ENCODE measurements at regions not wholly inside any gene's neighbourhood (a gene's known extent, or its start where the extent isn't known, plus 50 kb on each side); places are given as distances from the start of the nearest gene placed in this dataset.

DNA sequence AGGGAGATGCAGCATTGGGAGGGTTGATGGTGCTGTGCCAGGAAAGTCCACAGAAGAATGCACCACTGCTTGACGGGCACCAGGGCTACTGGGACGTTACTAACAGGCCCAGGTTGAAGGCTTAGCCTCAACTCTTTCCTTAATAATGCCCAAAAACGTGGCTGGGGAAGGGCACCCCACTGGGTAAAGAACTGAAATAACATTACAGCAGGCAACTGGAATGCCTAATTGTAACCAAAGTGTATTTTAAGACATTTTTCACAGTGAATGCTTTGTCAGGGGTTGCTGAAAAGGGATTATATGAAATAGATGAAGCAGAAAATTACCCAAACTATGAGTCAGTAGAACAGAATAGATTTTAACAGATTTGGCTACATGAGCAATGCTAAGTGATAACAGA, 191.3 kb downstream of the CMPK2 start:
- POLR2A ChIA-PET, result no interaction called here
- Mint-ChIP-seq H3K9me3 (ENCODE audit: low read depth) (no peaks in the 10 kb centered on the region), H3K4me3 (no peak overlapping the region), H3K36me3 (ENCODE audit: low read depth) (no peaks in the 10 kb centered on the region), H3K27me3 (peaks cover 7% of the 10 kb centered on the region), H3K27ac (no peak overlapping the region), H3K4me1 (no peaks in the 10 kb centered on the region)
- no peak for ATAC-seq
- intact Hi-C loops (cut with DNase I, micrococcal nuclease), result loop anchor here in 1 of 2 experiments (5.0 kb wide), 1 partner anchor 98 kb away; no protein-coding TSS in a partner anchor
- CTCF ChIA-PET, result no interaction called here
- DNase-seq, result no peak

DNA sequence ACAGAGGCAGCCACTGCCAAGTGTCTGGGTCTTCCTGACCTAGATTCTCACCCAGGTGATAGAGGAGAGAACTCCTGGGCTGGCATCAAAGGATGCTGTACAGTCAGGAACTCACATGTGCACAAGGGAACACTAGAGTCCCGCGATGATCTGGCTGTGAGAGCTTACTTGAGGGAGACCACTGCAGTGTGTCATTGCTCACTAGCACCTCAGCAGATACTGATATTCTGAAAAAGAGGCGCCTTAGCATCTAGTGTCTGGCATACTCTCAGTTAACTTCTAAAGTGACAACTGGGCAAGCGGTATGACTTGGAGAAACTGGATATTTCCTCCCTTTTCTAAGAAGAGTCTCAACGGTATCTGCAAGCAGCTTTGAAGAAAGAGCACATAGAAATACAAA, 189.9 kb downstream of the CMPK2 start:
- ChIA-PET POLR2A (no interaction called here), CTCF (interaction anchor here (0.6 to 0.8 kb wide), 2 partner anchors 11 to 67 kb away, joined by 3 read pairs; no protein-coding TSS in a partner anchor)
- Mint-ChIP-seq H3K4me3 (no peak overlapping the region), H3K4me1 (no peaks in the 10 kb centered on the region), H3K27me3 (peaks cover 8% of the 10 kb centered on the region), H3K9me3 (ENCODE audit: low read depth) (no peaks in the 10 kb centered on the region), H3K36me3 (ENCODE audit: low read depth) (no peaks in the 10 kb centered on the region), H3K27ac (no peak overlapping the region)
- DNase-seq (no peak), ATAC-seq (no peak)
- intact Hi-C loops (cut with DNase I, micrococcal nuclease), result no loop called here

DNA sequence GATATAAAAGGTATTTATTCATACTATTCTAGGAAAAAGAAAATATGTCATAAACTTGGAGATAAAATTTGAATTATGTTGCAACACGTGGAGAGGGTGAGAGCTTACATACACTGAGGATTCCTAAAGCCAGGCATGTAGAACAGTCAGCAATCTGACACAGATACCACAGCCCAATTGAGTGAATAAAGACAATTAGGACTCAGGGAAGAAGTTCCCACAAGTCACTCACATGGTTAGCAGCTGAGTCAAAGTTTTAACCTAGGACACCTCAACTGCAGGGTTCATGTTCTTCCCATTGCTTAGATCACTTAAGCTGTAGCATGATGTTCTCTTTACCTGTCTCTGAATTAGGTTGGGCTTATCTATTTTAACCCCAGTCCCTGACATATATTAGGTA, 189.5 kb downstream of the CMPK2 start:
- ChIA-PET POLR2A (no interaction called here), CTCF (no interaction called here)
- H3K9me3 Mint-ChIP-seq (ENCODE audit: low read depth), result no peaks in the 10 kb centered on the region
- H3K27me3 Mint-ChIP-seq, result peaks cover 9% of the 10 kb centered on the region
- ATAC-seq (no peak), DNase-seq (no peak)
- no peaks in the 10 kb centered on the region for H3K36me3 Mint-ChIP-seq (ENCODE audit: low read depth)
- no peak overlapping the region for H3K27ac Mint-ChIP-seq
- intact Hi-C loops (cut with DNase I, micrococcal nuclease), result no loop called here
- H3K4me3 Mint-ChIP-seq, result no peak overlapping the region
- H3K4me1 Mint-ChIP-seq, result no peaks in the 10 kb centered on the region

DNA sequence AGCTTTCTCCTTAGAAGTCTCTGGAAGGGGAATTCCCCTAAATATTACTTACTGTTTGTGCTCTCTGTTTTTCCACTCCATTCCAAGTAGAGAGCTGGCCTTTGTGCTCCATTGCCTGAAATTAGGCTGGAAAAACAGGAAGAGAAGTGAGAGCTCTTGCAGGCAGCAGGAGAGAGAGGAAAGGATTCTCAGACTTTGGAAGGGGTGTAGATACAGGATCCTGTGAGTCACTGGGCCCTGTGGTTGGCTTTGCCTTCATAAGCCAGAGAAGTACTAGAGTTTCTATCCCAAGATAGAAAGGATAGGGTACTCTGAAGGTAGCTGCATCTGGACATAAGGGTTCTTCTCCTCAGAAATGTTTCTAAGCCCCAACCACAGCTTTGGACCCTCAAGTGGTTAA, 188.9 kb downstream of the CMPK2 start:
- intact Hi-C loops (cut with DNase I, micrococcal nuclease), result no loop called here
- H3K9me3 Mint-ChIP-seq (ENCODE audit: low read depth), result no peaks in the 10 kb centered on the region
- no peak overlapping the region for H3K4me3 Mint-ChIP-seq
- H3K4me1 Mint-ChIP-seq, result no peaks in the 10 kb centered on the region
- ATAC-seq (no peak), DNase-seq (no peak)
- ChIA-PET CTCF (no interaction called here), POLR2A (no interaction called here)
- H3K27ac Mint-ChIP-seq, result no peak overlapping the region
- no peaks in the 10 kb centered on the region for H3K36me3 Mint-ChIP-seq (ENCODE audit: low read depth)
- H3K27me3 Mint-ChIP-seq, result peaks cover 13% of the 10 kb centered on the region

DNA sequence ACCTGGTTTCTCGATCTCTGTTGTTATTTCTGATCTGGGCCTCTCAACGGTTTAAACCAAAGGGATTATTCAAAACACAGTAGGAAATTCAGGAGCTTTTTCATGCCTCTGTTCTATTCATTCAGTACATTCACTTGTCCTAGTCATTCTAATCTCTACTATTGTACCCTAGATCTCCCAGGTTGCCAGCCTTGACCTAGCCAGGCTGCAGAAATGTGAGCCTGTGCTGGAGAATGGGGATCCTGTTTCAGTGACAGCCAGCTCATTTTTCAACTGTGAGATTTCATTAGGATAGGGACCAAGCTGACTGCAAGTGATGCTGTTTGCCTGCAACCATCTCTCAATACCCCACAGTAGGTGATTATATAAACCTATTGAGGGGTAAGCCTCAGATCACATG, 186.2 kb downstream of the CMPK2 start:
- no peak for ATAC-seq
- no peaks in the 10 kb centered on the region for H3K36me3 Mint-ChIP-seq (ENCODE audit: low read depth)
- intact Hi-C loops (cut with DNase I, micrococcal nuclease), result no loop called here
- no peak overlapping the region for H3K4me3 Mint-ChIP-seq
- CTCF ChIA-PET, result interaction anchor here (0.5 kb wide), 1 partner anchor 1768 kb away, joined by 3 read pairs; no protein-coding TSS in a partner anchor
- no peaks in the 10 kb centered on the region for H3K9me3 Mint-ChIP-seq (ENCODE audit: low read depth)
- POLR2A ChIA-PET, result no interaction called here
- H3K27ac Mint-ChIP-seq, result no peak overlapping the region
- no peaks in the 10 kb centered on the region for H3K4me1 Mint-ChIP-seq
- peaks cover 10% of the 10 kb centered on the region for H3K27me3 Mint-ChIP-seq
- DNase-seq, result no peak

DNA sequence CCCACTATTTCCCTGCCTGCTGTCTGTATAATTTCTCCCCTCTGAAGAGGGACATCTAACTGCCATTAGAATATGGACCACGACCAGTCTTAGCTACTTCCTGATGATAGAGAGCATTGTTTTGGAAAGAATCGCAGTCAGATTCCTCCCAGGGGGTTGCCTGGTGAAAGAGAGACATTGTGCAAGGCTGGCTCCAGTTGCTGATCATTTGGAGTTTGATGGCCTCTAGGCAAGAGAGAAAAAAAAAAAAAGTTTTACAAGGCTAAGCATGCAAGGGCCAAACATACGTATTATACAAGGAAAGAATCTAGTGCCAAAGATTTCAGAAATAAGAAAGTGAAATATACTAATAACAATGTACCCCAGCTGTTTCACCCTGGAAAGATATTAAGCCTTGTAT, 182.2 kb downstream of the CMPK2 start:
- intact Hi-C loops (cut with DNase I, micrococcal nuclease), result no loop called here
- ATAC-seq, result no peak
- ChIA-PET POLR2A (no interaction called here), CTCF (interaction anchor here (0.6 kb wide), 1 partner anchor 14 kb away, joined by 3 read pairs; no protein-coding TSS in a partner anchor)
- Mint-ChIP-seq H3K36me3 (ENCODE audit: low read depth) (no peaks in the 10 kb centered on the region), H3K27ac (no peak overlapping the region), H3K4me1 (no peaks in the 10 kb centered on the region), H3K4me3 (no peak overlapping the region), H3K9me3 (ENCODE audit: low read depth) (no peaks in the 10 kb centered on the region), H3K27me3 (peaks cover 12% of the 10 kb centered on the region)
- DNase-seq, result no peak

DNA sequence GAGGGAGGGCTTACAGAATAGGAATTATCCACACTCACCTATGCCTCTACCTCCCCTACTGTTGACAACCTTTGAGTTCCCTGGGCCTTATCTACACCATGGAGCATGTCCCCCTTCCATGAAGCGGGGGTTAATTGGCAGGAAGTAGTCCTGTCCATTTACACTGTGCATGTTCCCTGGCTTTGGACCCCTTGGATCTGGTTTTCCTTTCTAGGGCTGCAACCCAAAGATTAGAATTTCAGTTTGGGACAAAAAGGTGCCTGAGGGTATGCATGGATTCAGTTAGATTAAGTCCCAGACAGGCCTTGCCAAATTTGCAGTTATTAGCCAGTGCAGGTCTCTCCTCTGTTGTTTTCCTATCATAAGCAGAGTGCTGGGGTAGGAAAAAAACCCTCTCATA, 180.3 kb downstream of the CMPK2 start:
- ATAC-seq (no peak), DNase-seq (no peak)
- H3K4me1 Mint-ChIP-seq, result no peaks in the 10 kb centered on the region
- peaks cover 9% of the 10 kb centered on the region for H3K27me3 Mint-ChIP-seq
- no peaks in the 10 kb centered on the region for H3K9me3 Mint-ChIP-seq (ENCODE audit: low read depth)
- ChIA-PET CTCF (no interaction called here), POLR2A (no interaction called here)
- H3K27ac Mint-ChIP-seq, result no peak overlapping the region
- no peak overlapping the region for H3K4me3 Mint-ChIP-seq
- no peaks in the 10 kb centered on the region for H3K36me3 Mint-ChIP-seq (ENCODE audit: low read depth)
- intact Hi-C loops (cut with DNase I, micrococcal nuclease), result no loop called here

DNA sequence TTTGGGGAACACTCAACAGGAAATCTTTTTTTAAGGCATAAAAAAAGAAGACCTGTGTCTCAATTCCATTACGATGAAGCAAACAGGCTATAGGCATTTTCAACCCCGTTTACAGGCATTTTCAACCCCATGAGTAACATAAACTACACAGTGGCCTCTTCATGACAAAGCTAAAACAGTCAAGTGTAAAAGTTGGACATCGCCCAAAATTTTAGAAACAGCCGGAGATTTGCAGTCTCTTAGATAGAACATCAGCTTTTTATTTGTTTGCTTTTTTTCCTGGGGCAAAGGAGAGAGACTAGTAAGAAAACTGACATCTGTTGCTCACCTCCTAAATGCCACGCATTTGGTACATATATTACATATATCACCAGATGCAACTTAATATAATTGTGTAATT, 173.7 kb downstream of the CMPK2 start:
- ATAC-seq, result no peak
- no peaks in the 10 kb centered on the region for H3K4me1 Mint-ChIP-seq

DNA sequence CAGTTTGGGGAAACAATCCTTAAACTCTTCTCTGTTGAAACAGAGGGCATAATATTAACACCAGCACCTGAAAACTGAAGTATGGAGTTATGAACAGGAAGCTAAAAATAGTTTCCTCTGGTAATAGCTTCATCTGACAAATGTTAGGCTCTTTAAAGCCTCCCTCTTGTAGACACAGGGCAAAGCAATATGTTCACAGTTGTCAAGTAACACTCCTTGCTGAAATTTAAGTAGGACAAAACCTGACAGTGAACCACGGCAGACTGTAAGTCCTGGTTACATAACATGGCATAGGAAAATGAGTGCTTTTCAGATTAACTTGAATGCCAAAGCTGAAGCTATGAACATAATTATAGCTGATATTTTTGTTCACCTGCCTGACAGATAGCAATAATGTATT, 172.9 kb downstream of the CMPK2 start:
- DNase-seq, result no peak
- CTCF ChIA-PET, result interaction anchor here (1.0 kb wide), 1 partner anchor 20 kb away, joined by 3 read pairs; no protein-coding TSS in a partner anchor
- ATAC-seq, result no peak
- Mint-ChIP-seq H3K27me3 (no peaks in the 10 kb centered on the region), H3K4me1 (no peaks in the 10 kb centered on the region), H3K27ac (no peak overlapping the region), H3K4me3 (no peak overlapping the region), H3K9me3 (ENCODE audit: low read depth) (no peaks in the 10 kb centered on the region), H3K36me3 (ENCODE audit: low read depth) (no peaks in the 10 kb centered on the region)
- POLR2A ChIA-PET, result no interaction called here
- intact Hi-C loops (cut with DNase I, micrococcal nuclease), result no loop called here

More for the DNA sequence above, 173.7 kb downstream of the CMPK2 start:
- ChIA-PET POLR2A (interaction anchor here (0.9 kb wide), 1 partner anchor 84 kb away, joined by 9 read pairs; no protein-coding TSS in a partner anchor), CTCF (no interaction called here)
- Mint-ChIP-seq H3K4me3 (no peak overlapping the region), H3K36me3 (ENCODE audit: low read depth) (no peaks in the 10 kb centered on the region), H3K27me3 (no peaks in the 10 kb centered on the region), H3K27ac (no peak overlapping the region), H3K9me3 (ENCODE audit: low read depth) (no peaks in the 10 kb centered on the region)
- intact Hi-C loops (cut with DNase I, micrococcal nuclease), result no loop called here
- no peak for DNase-seq

DNA sequence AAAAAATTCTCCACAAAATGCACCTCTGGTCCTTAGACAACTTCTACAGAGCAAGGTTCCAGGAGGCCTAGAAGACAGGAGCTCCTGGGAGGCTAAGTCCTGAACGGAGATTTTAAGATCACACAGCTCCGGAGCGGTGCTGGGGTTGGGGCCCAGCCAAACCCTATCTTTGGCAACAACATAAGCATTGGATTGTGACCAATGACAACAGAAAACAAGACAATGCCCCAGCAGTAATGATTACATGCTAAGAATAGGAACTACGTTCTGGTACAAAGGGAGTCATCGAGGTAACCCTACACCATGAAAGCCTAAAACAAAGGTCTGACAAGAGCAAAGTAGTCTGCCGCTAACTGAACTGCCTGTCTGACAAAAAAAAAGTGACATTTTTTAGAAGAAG, 171.2 kb downstream of the CMPK2 start:
- Mint-ChIP-seq H3K36me3 (ENCODE audit: low read depth) (no peaks in the 10 kb centered on the region), H3K4me3 (no peak overlapping the region), H3K4me1 (no peaks in the 10 kb centered on the region), H3K9me3 (ENCODE audit: low read depth) (no peaks in the 10 kb centered on the region), H3K27ac (no peak overlapping the region), H3K27me3 (no peaks in the 10 kb centered on the region)
- intact Hi-C loops (cut with DNase I, micrococcal nuclease), result no loop called here
- ATAC-seq, result no peak
- ChIA-PET POLR2A (no interaction called here), CTCF (interaction anchor here (0.8 kb wide), 1 partner anchor 252 kb away, joined by 3 read pairs; no protein-coding TSS in a partner anchor)
- no peak for DNase-seq

DNA sequence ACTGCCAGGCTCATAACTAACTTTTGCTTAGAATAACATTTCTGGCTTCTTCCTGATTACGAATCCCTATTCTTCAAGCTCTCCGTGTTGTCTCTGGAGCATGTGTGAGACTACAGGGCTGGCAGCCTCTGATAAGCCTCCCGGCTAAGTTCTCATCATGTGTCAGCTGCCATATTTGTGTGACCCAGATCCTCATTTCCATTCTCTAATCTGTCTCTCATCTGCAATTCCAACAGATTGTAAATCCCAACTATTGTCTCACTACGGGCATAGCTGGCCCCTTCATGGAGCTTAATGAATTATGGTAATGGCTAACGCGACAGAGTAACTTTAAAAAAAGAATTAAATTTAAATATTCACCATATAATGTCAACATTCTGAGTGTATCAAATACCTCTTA, 165.4 kb downstream of the CMPK2 start:
- no peak overlapping the region for H3K4me3 Mint-ChIP-seq
- ATAC-seq, result no peak
- intact Hi-C loops (cut with DNase I, micrococcal nuclease), result no loop called here
- ChIA-PET POLR2A (no interaction called here), CTCF (interaction anchor here (0.9 to 1.3 kb wide), 2 partner anchors 13 to 72 kb away, joined by 3 to 4 read pairs; no protein-coding TSS in a partner anchor)
- no peak overlapping the region for H3K27ac Mint-ChIP-seq
- no peak for DNase-seq
- H3K4me1 Mint-ChIP-seq, result no peaks in the 10 kb centered on the region
- H3K36me3 Mint-ChIP-seq (ENCODE audit: low read depth), result no peaks in the 10 kb centered on the region
- peaks cover 8% of the 10 kb centered on the region for H3K9me3 Mint-ChIP-seq (ENCODE audit: low read depth)
- peaks cover 2% of the 10 kb centered on the region for H3K27me3 Mint-ChIP-seq

DNA sequence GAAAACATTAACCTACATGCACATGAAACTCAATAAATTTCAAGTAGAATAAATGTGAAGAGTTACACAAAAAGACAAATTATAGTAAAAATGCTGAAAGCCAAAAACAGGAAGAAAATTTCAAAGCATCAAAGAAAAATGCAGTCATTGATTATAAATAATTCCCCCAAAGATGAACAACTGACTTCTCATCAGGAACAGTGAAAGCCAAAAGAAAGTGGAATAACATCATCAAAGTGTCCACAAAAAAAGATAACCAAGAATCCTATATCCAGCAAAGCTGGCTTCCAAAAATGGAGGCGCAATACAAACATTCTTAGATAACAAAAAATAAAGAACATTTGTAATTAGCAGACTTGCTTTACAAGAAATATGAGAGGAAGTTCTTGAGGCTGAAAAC, 161.6 kb downstream of the CMPK2 start:
- Mint-ChIP-seq H3K4me3 (no peak overlapping the region), H3K27me3 (peaks cover 6% of the 10 kb centered on the region)

DNA sequence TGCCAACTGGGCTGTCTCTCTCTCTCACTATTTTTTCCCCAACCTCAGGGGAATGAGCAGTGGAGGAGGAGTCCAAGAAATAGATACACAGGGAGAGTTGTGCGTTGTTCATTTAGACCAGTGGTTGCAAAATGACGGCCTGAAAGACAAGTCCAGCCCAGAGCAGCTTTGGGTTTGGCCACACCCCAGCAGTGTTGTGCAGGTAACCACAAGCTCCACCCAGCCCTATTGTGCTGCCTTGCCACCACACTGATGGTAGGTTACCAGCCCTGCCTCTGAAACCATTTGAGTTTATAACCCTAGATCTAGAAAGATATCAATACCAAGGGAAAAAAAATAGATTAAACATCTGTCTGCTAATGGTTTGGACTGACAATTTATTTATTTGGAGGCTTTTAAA, 144.3 kb downstream of the CMPK2 start:
- Mint-ChIP-seq H3K27ac (no peak overlapping the region), H3K36me3 (ENCODE audit: low read depth) (no peaks in the 10 kb centered on the region), H3K9me3 (ENCODE audit: low read depth) (no peaks in the 10 kb centered on the region), H3K4me3 (no peak overlapping the region), H3K4me1 (no peaks in the 10 kb centered on the region), H3K27me3 (peaks cover 13% of the 10 kb centered on the region)
- DNase-seq (no peak), ATAC-seq (no peak)
- CTCF ChIA-PET, result no interaction called here
- intact Hi-C loops (cut with DNase I, micrococcal nuclease), result no loop called here
- POLR2A ChIA-PET, result no interaction called here

More for the DNA sequence above, 161.6 kb downstream of the CMPK2 start:
- DNase-seq, result no peak
- intact Hi-C loops (cut with DNase I, micrococcal nuclease), result no loop called here
- no peak for ATAC-seq
- H3K27ac Mint-ChIP-seq, result no peak overlapping the region
- ChIA-PET POLR2A (no interaction called here), CTCF (no interaction called here)
- no peaks in the 10 kb centered on the region for H3K36me3 Mint-ChIP-seq (ENCODE audit: low read depth)
- H3K4me1 Mint-ChIP-seq, result no peaks in the 10 kb centered on the region
- H3K9me3 Mint-ChIP-seq (ENCODE audit: low read depth), result peaks cover 10% of the 10 kb centered on the region
